ENCODE measurements at regions not wholly inside any gene's neighbourhood (a gene's known extent, or its start where the extent isn't known, plus 50 kb on each side); places are given as distances from the start of the nearest gene placed in this dataset.

DNA sequence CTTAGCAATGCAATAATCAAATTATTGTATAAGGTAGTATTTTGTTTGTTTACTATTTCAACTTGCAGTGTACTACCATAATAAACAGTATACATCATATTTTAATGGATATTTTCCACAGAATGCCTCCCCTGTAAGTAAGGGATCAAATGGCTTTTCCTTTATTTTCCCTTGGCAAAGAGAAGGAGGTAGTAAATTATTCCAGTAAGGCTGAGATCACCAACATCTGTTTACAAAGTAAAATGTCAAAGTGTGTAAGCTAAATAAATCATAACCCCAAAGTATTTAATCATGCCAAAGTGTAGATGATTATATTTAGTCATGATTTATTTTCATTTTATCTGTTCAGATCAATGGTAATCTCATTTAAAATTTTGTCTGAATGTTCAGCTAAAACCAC, 537.6 kb downstream of the PRDM9 start:
- TF ChIP-seq, protein P1, sequence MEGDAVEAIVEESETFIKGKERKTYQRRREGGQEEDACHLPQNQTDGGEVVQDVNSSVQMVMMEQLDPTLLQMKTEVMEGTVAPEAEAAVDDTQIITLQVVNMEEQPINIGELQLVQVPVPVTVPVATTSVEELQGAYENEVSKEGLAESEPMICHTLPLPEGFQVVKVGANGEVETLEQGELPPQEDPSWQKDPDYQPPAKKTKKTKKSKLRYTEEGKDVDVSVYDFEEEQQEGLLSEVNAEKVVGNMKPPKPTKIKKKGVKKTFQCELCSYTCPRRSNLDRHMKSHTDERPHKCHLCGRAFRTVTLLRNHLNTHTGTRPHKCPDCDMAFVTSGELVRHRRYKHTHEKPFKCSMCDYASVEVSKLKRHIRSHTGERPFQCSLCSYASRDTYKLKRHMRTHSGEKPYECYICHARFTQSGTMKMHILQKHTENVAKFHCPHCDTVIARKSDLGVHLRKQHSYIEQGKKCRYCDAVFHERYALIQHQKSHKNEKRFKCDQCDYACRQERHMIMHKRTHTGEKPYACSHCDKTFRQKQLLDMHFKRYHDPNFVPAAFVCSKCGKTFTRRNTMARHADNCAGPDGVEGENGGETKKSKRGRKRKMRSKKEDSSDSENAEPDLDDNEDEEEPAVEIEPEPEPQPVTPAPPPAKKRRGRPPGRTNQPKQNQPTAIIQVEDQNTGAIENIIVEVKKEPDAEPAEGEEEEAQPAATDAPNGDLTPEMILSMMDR (IDR thresholded peaks at IDR 0.05), result no peak
- DNase-seq (no peak), ATAC-seq (no peak)
- Histone ChIP-seq H3K36me3 (ENCODE audit: insufficient read depth in 1 of 2, low read depth in 1 of 2) (no peaks in the 10 kb centered on the region), H3K9me3 (no peaks in the 10 kb centered on the region), H3K4me3 (no peak overlapping the region), H3K27me3 (ENCODE audit: insufficient read depth in 3 of 3, low read length in 2 of 3) (no peaks in the 10 kb centered on the region), H3K27ac (no peak overlapping the region), H3K4me1 (no peaks in the 10 kb centered on the region)
- intact Hi-C loops (cut with DNase I), result no loop called here

DNA sequence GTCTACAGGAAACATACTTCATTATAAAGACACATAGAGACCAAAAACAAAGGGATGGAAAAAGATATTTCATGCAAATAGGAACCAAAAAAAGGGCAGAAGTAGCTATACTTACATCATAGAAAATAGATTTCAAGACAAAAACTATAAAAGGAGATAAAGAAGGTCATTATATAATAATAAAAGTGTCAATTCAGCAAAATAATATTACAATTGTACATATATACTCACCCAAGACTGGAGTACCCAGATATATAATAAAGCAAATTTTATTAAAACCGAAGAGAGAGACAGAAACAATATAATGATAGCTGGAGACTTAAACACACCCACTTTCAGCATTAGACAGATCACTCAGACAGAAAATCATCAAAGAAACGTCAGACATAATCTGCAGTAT, 546.3 kb downstream of the PRDM9 start:
- intact Hi-C loops (cut with DNase I), result no loop called here
- ATAC-seq, result no peak
- Histone ChIP-seq H3K4me3 (no peak overlapping the region), H3K4me1 (no peaks in the 10 kb centered on the region), H3K36me3 (ENCODE audit: insufficient read depth in 1 of 2, low read depth in 1 of 2) (no peaks in the 10 kb centered on the region), H3K27me3 (ENCODE audit: insufficient read depth in 3 of 3, low read length in 2 of 3) (no peaks in the 10 kb centered on the region), H3K9me3 (no peaks in the 10 kb centered on the region), H3K27ac (no peak overlapping the region)
- DNase-seq, result no peak
- TF ChIP-seq, protein P1 (IDR thresholded peaks at IDR 0.05), result no peak
- WGBS, 3 donors, result 76 to 80% (median 79%) methylated on average over 2 of the region's 2 CpGs

DNA sequence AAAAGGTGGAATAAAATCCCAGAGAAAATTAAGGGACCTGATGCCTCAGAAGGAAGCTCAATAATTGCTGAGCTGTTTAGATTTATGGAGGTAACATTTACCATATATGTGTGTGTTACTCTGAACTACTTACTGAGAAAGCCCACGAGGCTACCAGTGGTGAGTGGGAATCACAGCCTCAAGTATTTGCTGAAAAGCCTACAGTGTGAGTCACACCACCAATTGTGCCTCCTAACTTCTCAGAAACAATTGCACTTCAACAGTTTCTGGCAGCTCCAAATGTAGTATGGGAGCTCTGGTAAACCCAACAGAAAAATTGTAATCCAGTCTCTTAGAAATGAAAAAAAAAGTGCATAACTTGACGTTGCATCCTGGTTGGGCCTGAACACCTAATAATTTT, 551.6 kb downstream of the PRDM9 start:
- WGBS, 3 donors, result 57 to 72% (median 68%) methylated on average over 2 of the region's 2 CpGs
- H3K27ac ChIP-seq, result no peak overlapping the region
- H3K4me1 ChIP-seq, result no peaks in the 10 kb centered on the region
- TF ChIP-seq, protein P1 (IDR thresholded peaks at IDR 0.05), result no peak
- intact Hi-C loops (cut with DNase I), result no loop called here
- no peak overlapping the region for H3K4me3 ChIP-seq
- ATAC-seq (no peak), DNase-seq (no peak)
- H3K36me3 ChIP-seq (ENCODE audit: insufficient read depth in 1 of 2, low read depth in 1 of 2), result no peaks in the 10 kb centered on the region
- no peaks in the 10 kb centered on the region for H3K9me3 ChIP-seq
- H3K27me3 ChIP-seq (ENCODE audit: insufficient read depth in 3 of 3, low read length in 2 of 3), result no peaks in the 10 kb centered on the region

DNA sequence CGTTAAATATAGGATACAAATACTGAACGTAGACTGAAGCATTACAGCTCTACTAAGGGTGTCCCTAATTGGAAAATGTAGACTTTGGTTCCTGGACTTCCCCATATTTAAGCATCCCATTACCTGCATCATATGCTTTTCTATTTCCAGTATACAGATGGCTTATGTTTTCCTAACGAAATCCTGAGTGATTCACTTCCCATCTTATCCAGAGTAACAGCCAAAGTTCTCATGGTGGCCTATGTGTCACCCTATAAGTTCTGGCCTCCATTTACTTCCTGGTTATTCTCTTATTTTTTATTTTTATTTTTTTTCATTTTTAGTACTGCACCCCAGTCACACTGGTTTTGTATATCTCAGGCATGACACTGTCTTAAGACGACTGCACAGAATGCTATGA, 552.3 kb downstream of the PRDM9 start:
- DNase-seq, result no peak
- no peak overlapping the region for H3K4me3 ChIP-seq
- intact Hi-C loops (cut with DNase I), result no loop called here
- no peak overlapping the region for H3K27ac ChIP-seq
- H3K9me3 ChIP-seq, result no peaks in the 10 kb centered on the region
- H3K27me3 ChIP-seq (ENCODE audit: insufficient read depth in 3 of 3, low read length in 2 of 3), result no peaks in the 10 kb centered on the region
- 80 to 89% (median 87%) methylated on average over 4 of the region's 4 CpGs for WGBS, 3 donors
- no peak for ATAC-seq
- TF ChIP-seq, protein P1 (IDR thresholded peaks at IDR 0.05), result no peak
- no peaks in the 10 kb centered on the region for H3K4me1 ChIP-seq
- H3K36me3 ChIP-seq (ENCODE audit: insufficient read depth in 1 of 2, low read depth in 1 of 2), result no peaks in the 10 kb centered on the region

DNA sequence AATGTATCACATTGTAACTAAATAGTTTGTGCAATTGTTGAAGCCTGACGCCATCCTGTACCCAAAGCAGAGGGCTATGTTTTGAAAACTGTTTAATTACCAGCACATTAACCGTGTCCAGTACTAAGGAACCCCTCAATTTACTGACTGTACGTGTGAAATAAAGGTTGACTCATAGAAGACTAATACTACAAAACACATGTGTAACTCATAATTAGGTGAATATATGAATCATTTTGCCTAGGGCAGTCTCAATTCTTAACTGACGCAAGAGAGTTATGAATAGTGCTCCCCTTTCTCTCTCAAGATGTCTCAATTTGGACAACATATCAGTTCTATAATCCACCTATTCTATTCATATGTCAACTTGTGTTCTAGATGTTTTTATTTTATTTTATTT, 558.4 kb downstream of the PRDM9 start:
- intact Hi-C loops (cut with DNase I), result no loop called here
- Histone ChIP-seq H3K4me3 (no peak overlapping the region), H3K36me3 (ENCODE audit: insufficient read depth in 1 of 2, low read depth in 1 of 2) (no peaks in the 10 kb centered on the region), H3K9me3 (no peaks in the 10 kb centered on the region), H3K4me1 (no peaks in the 10 kb centered on the region), H3K27me3 (ENCODE audit: insufficient read depth in 3 of 3, low read length in 2 of 3) (no peaks in the 10 kb centered on the region), H3K27ac (no peak overlapping the region)
- DNase-seq (no peak), ATAC-seq (no peak)
- TF ChIP-seq, protein P1 (IDR thresholded peaks at IDR 0.05), result no peak
- WGBS, 3 donors, result 78 to 82% (median 81%) methylated on average over 4 of the region's 4 CpGs
